ENCODE measurements at regions not wholly inside any gene's neighbourhood (a gene's known extent, or its start where the extent isn't known, plus 50 kb on each side); places are given as distances from the start of the nearest gene placed in this dataset.

- H3K36me3 ChIP-seq (ENCODE audit: insufficient read depth, low read length): no peaks in the 10 kb centered on the region
- no peak overlapping the region for H2AFZ ChIP-seq (ENCODE audit: low read length)
- no peaks in the 10 kb centered on the region for H3K4me1 ChIP-seq (ENCODE audit: insufficient read depth, low read length, poor library complexity, severe bottlenecking)
- H3K9me3 ChIP-seq (ENCODE audit: insufficient read depth, low read depth, low read length): no peaks in the 10 kb centered on the region
- no peaks in the 10 kb centered on the region for H3K9me2 ChIP-seq (replicated peaks; ENCODE audit: low read depth, low read length)
- TF ChIP-seq EZH2phosphoT487 (IDR thresholded peaks at IDR 0.05; ENCODE audit: borderline replicate concordance): no peak
- TF ChIP-seq CTCF (conservative IDR thresholded peaks at IDR 0.05; ENCODE audit: low read length): no peak
- H3K79me2 ChIP-seq (ENCODE audit: insufficient read depth, low read length): no peaks in the 10 kb centered on the region
- H3K4me3 ChIP-seq (ENCODE audit: low read length, poor library complexity, severe bottlenecking): no peak overlapping the region
- no peak overlapping the region for H3K4me2 ChIP-seq (ENCODE audit: low read depth, low read length, poor library complexity, severe bottlenecking)
- no peaks in the 10 kb centered on the region for H3K27me3 ChIP-seq (ENCODE audit: insufficient read depth, low read length, poor library complexity, severe bottlenecking)
- H3K9ac ChIP-seq (ENCODE audit: low read depth, low read length, poor library complexity, severe bottlenecking): no peak overlapping the region
- no peaks in the 10 kb centered on the region for H4K20me1 ChIP-seq (ENCODE audit: insufficient read depth, low read length, poor library complexity, severe bottlenecking)
- no peaks in the 10 kb centered on the region for H3F3A ChIP-seq (ENCODE audit: low read depth)
Observed at GRCh38 chr2:234251326-234252271, 201.1 kb downstream of the SPP2 start.

- no peak overlapping the region for H3K4me3 ChIP-seq (ENCODE audit: low read length, poor library complexity, severe bottlenecking)
- H3K27me3 ChIP-seq (ENCODE audit: insufficient read depth, low read length, poor library complexity, severe bottlenecking): no peaks in the 10 kb centered on the region
- H3F3A ChIP-seq (ENCODE audit: low read depth): no peaks in the 10 kb centered on the region
- no peak overlapping the region for H3K9ac ChIP-seq (ENCODE audit: low read depth, low read length, poor library complexity, severe bottlenecking)
- H3K4me1 ChIP-seq (ENCODE audit: insufficient read depth, low read length, poor library complexity, severe bottlenecking): no peaks in the 10 kb centered on the region
- H2AFZ ChIP-seq (ENCODE audit: low read length): no peak overlapping the region
- TF ChIP-seq CTCF (conservative IDR thresholded peaks at IDR 0.05; ENCODE audit: low read length) (no peak), EZH2phosphoT487 (IDR thresholded peaks at IDR 0.05; ENCODE audit: borderline replicate concordance) (no peak)
- no peaks in the 10 kb centered on the region for H3K9me2 ChIP-seq (replicated peaks; ENCODE audit: low read depth, low read length)
- no peak overlapping the region for H3K4me2 ChIP-seq (ENCODE audit: low read depth, low read length, poor library complexity, severe bottlenecking)
- H4K20me1 ChIP-seq (ENCODE audit: insufficient read depth, low read length, poor library complexity, severe bottlenecking): no peaks in the 10 kb centered on the region
- no peaks in the 10 kb centered on the region for H3K79me2 ChIP-seq (ENCODE audit: insufficient read depth, low read length)
- no peaks in the 10 kb centered on the region for H3K9me3 ChIP-seq (ENCODE audit: insufficient read depth, low read depth, low read length)
- H3K36me3 ChIP-seq (ENCODE audit: insufficient read depth, low read length): no peaks in the 10 kb centered on the region
Observed at GRCh38 chr2:234250926-234251325, 200.4 kb downstream of the SPP2 start.

GRCh38 chr2:234249873-234250272 lies 199.4 kb downstream of the SPP2 start:
- H3K4me3 ChIP-seq (ENCODE audit: low read length, poor library complexity, severe bottlenecking): no peak overlapping the region
- TF ChIP-seq CTCF (conservative IDR thresholded peaks at IDR 0.05; ENCODE audit: low read length) (no peak), EZH2phosphoT487 (IDR thresholded peaks at IDR 0.05; ENCODE audit: borderline replicate concordance) (no peak)

More at GRCh38 chr2:234249873-234250272, 199.4 kb downstream of the SPP2 start:
- Histone ChIP-seq H3K9ac (ENCODE audit: low read depth, low read length, poor library complexity, severe bottlenecking) (no peak overlapping the region), H3K9me2 (replicated peaks; ENCODE audit: low read depth, low read length) (no peaks in the 10 kb centered on the region), H3K4me1 (ENCODE audit: insufficient read depth, low read length, poor library complexity, severe bottlenecking) (no peaks in the 10 kb centered on the region), H3K79me2 (ENCODE audit: insufficient read depth, low read length) (no peaks in the 10 kb centered on the region), H3K36me3 (ENCODE audit: insufficient read depth, low read length) (no peaks in the 10 kb centered on the region), H3K4me2 (ENCODE audit: low read depth, low read length, poor library complexity, severe bottlenecking) (no peak overlapping the region), H4K20me1 (ENCODE audit: insufficient read depth, low read length, poor library complexity, severe bottlenecking) (no peaks in the 10 kb centered on the region), H3F3A (ENCODE audit: low read depth) (no peaks in the 10 kb centered on the region), H3K9me3 (ENCODE audit: insufficient read depth, low read depth, low read length) (no peaks in the 10 kb centered on the region), H2AFZ (ENCODE audit: low read length) (no peak overlapping the region), H3K27me3 (ENCODE audit: insufficient read depth, low read length, poor library complexity, severe bottlenecking) (no peaks in the 10 kb centered on the region)

Measured in Loucy (cell line).